ENCODE measurements at regions not wholly inside any gene's neighbourhood (a gene's known extent, or its start where the extent isn't known, plus 50 kb on each side); places are given as distances from the start of the nearest gene placed in this dataset.

DNA sequence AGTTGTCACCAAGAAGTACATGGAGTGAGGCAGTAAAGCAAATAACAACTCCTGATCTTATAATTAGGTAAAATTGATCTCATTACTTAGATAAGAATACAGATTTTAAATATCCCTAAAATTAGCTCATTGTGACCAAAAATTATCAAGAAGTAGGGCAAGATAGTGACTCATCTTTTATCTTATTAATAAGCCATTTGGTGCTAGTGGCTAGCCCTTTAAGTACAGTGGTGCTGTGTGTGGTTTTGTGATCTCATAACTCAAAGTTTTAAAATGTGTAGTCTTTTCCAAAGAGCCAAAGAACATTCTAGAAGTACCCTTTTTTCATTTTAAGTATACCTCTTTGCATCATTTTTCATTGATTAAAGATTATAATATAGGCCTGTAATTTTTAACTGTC, 569.4 kb upstream of the SETBP1 start:
- no peak overlapping the region for H3K4me3 ChIP-seq
- H3K4me1 ChIP-seq = no peaks in the 10 kb centered on the region
- TF ChIP-seq POLR2A (IDR thresholded peaks at IDR 0.05) = no peak
- TF ChIP-seq, protein P1, sequence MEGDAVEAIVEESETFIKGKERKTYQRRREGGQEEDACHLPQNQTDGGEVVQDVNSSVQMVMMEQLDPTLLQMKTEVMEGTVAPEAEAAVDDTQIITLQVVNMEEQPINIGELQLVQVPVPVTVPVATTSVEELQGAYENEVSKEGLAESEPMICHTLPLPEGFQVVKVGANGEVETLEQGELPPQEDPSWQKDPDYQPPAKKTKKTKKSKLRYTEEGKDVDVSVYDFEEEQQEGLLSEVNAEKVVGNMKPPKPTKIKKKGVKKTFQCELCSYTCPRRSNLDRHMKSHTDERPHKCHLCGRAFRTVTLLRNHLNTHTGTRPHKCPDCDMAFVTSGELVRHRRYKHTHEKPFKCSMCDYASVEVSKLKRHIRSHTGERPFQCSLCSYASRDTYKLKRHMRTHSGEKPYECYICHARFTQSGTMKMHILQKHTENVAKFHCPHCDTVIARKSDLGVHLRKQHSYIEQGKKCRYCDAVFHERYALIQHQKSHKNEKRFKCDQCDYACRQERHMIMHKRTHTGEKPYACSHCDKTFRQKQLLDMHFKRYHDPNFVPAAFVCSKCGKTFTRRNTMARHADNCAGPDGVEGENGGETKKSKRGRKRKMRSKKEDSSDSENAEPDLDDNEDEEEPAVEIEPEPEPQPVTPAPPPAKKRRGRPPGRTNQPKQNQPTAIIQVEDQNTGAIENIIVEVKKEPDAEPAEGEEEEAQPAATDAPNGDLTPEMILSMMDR (IDR thresholded peaks at IDR 0.05) = no peak
- no peak for TF ChIP-seq EP300 (IDR thresholded peaks at IDR 0.05)
- no peak for TF ChIP-seq POLR2AphosphoS5 (IDR thresholded peaks at IDR 0.05)
- no peak overlapping the region for H3K27ac ChIP-seq
- no peak for ATAC-seq
- no peaks in the 10 kb centered on the region for H3K9me3 ChIP-seq
- no peaks in the 10 kb centered on the region for H3K36me3 ChIP-seq
- H3K27me3 ChIP-seq = no peaks in the 10 kb centered on the region

DNA sequence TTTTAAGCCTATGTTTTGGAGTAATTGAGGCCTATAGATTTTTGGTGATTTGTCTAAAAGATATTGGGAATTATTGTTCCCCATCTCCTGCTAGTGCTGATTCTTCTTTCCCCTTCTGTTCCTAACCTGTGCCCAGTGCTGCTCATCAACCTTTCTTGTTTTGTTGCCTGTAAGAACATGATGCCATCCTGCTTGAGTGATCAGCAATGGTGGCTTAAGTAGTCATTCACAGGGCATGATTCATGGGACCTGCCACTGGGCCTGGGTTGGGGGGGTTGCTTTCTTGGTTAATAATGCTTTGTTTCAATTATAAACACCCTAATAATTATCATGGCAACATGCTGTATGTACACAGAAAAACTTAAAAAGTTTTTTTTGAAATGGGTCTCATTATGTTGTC, 562.9 kb upstream of the SETBP1 start:
- ATAC-seq = no peak
- Histone ChIP-seq H3K36me3 (no peaks in the 10 kb centered on the region), H3K27me3 (no peaks in the 10 kb centered on the region)

DNA sequence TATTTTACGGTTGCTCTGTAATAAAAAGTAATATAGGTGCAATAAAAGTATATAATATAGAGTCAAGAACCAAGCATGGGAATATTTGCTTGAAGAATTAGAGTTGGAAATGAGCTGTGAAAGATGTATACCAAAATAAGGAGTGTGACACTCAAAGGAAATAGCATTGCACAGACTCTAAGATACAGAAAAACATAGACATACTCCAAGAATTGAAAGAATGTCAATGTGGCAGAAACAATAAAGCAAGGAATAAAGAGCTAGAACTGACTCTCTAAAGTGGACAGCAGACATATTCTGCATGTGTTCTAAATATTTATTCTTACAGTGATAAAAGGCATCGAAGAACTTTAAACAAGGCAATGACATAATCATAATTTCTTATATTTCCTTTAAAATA, 561.1 kb upstream of the SETBP1 start:
- ATAC-seq = no peak
- no peaks in the 10 kb centered on the region for H3K9me3 ChIP-seq
- H3K36me3 ChIP-seq = no peaks in the 10 kb centered on the region
- H3K27me3 ChIP-seq = no peaks in the 10 kb centered on the region
- H3K4me3 ChIP-seq = no peak overlapping the region
- WGBS, 2 donors (ENCODE audit: low coverage in 1 of 2) = 28 to 43% methylated on average over 2 of the region's 2 CpGs
- TF ChIP-seq POLR2A (IDR thresholded peaks at IDR 0.05) = no peak
- TF ChIP-seq EP300 (IDR thresholded peaks at IDR 0.05) = no peak
- no peak for TF ChIP-seq POLR2AphosphoS5 (IDR thresholded peaks at IDR 0.05)
- TF ChIP-seq, protein P1 (IDR thresholded peaks at IDR 0.05) = no peak
- H3K27ac ChIP-seq = no peak overlapping the region
- H3K4me1 ChIP-seq = no peaks in the 10 kb centered on the region

More for the DNA sequence above, 562.9 kb upstream of the SETBP1 start:
- H3K9me3 ChIP-seq = no peaks in the 10 kb centered on the region
- no peaks in the 10 kb centered on the region for H3K4me1 ChIP-seq
- H3K4me3 ChIP-seq = no peak overlapping the region
- TF ChIP-seq EP300 (IDR thresholded peaks at IDR 0.05) = no peak
- TF ChIP-seq, protein P1 (IDR thresholded peaks at IDR 0.05) = no peak
- no peak for TF ChIP-seq POLR2AphosphoS5 (IDR thresholded peaks at IDR 0.05)
- no peak for TF ChIP-seq POLR2A (IDR thresholded peaks at IDR 0.05)
- no peak overlapping the region for H3K27ac ChIP-seq

DNA sequence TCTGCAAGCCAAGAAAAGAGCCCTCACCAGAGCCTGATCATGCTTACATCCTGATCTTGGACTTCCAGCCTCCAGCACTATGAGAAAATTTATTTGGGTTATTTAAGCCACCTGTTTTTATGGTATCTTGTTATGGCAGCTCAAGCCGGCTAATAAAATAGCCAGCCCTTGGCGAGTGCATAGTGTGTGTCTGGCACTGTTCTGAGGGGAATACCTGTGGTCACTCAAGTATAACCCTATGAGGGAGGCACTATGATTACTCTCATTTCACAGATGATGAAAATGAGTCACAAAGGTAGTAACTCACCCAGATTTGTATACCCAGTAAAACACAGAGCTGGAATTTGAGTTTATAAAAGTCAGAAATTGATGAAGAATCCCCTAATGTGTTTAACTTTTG, 556.9 kb upstream of the SETBP1 start:
- Histone ChIP-seq H3K4me3 (no peak overlapping the region), H3K36me3 (no peaks in the 10 kb centered on the region), H3K4me1 (no peaks in the 10 kb centered on the region), H3K27me3 (no peaks in the 10 kb centered on the region), H3K27ac (no peak overlapping the region), H3K9me3 (no peaks in the 10 kb centered on the region)
- TF ChIP-seq POLR2A (IDR thresholded peaks at IDR 0.05) (no peak), POLR2AphosphoS5 (IDR thresholded peaks at IDR 0.05) (no peak), EP300 (IDR thresholded peaks at IDR 0.05) (no peak)
- TF ChIP-seq, protein P1 (IDR thresholded peaks at IDR 0.05) = no peak
- WGBS, 2 donors (ENCODE audit: low coverage in 1 of 2) = 20 to 36% methylated on average over 1 to 2 of the region's 2 CpGs
- ATAC-seq = no peak

DNA sequence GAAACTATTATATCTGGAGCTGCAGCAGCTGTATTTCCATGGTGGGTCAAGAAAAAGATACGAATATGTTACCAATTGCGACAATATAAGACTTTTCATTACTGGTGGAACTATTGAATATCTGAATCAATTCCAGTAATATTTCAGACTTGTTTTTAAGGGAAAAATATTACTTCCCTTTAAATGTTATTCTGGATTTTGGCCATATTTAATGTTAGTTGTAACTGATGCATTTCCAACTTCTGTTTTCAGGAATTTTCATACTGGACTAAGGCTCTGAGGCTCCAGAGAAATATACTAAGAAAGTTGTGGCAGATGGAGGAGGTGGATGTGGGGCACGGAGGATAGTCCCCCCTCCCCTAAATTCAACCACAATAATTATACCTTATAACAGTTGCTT, 555.2 kb upstream of the SETBP1 start:
- ATAC-seq = no peak
- Histone ChIP-seq H3K27me3 (no peaks in the 10 kb centered on the region), H3K27ac (no peak overlapping the region), H3K36me3 (no peaks in the 10 kb centered on the region), H3K9me3 (no peaks in the 10 kb centered on the region), H3K4me3 (no peak overlapping the region), H3K4me1 (no peaks in the 10 kb centered on the region)
- TF ChIP-seq POLR2AphosphoS5 (IDR thresholded peaks at IDR 0.05) = no peak
- TF ChIP-seq POLR2A (IDR thresholded peaks at IDR 0.05) = no peak
- no peak for TF ChIP-seq EP300 (IDR thresholded peaks at IDR 0.05)
- TF ChIP-seq, protein P1 (IDR thresholded peaks at IDR 0.05) = no peak
- 85 to 90% methylated on average over 3 of the region's 3 CpGs for WGBS, 2 donors (ENCODE audit: low coverage in 1 of 2)

Measured in gastroesophageal sphincter (tissue), 4 donors.